CD1c-positive myeloid dendritic cell (primary cell): ENCODE measurements at regions not wholly inside any gene's neighbourhood (a gene's known extent, or its start where the extent isn't known, plus 50 kb on each side); places are given as distances from the start of the nearest gene placed in this dataset.
A peak's percentile ranks its signal among the peaks of the same experiment; 100 is the strongest.
"Not testable (repeated sequence)": the region's sequence is repeated elsewhere in the genome, so short reads cannot be mapped to it uniquely, and the experiment has no call there.

Experiments
- DNase-seq: peaks from one replicate; pipeline ENCODE4 v3.0.0-alpha.2; 2016; ENCODE audit errors: extremely low spot score

GRCh38 chr10:80859279-80859678 lies 321.6 kb downstream of the SH2D4B start:
- DNase-seq = not testable (repeated sequence)

GRCh38 chr10:80860719-80861118 lies 323.0 kb downstream of the SH2D4B start:
- no peak for DNase-seq

- DNase-seq = no peak
These were observed 324.2 kb downstream of the SH2D4B start for GRCh38 chr10:80861882-80862281.

- no peak for DNase-seq
These were observed 332.6 kb downstream of the SH2D4B start for GRCh38 chr10:80870282-80870681.

- no peak for DNase-seq
These were observed 333.4 kb downstream of the SH2D4B start for GRCh38 chr10:80871083-80871482.

GRCh38 chr10:80878330-80878729 lies 340.6 kb downstream of the SH2D4B start:
- DNase-seq = no peak

- no peak for DNase-seq
These were observed 352.4 kb downstream of the SH2D4B start for GRCh38 chr10:80890146-80890545.

GRCh38 chr10:80893256-80893655 lies 355.6 kb downstream of the SH2D4B start:
- no peak for DNase-seq

- DNase-seq = no peak
These were observed 356.6 kb downstream of the SH2D4B start for GRCh38 chr10:80894311-80894791.

- no peak for DNase-seq
These were observed 357.2 kb downstream of the SH2D4B start for GRCh38 chr10:80894797-80895467.

GRCh38 chr10:80896076-80896475 lies 358.4 kb downstream of the SH2D4B start:
- no peak for DNase-seq

GRCh38 chr10:80896959-80897358 lies 359.3 kb downstream of the SH2D4B start:
- DNase-seq = no peak

- no peak for DNase-seq
These were observed 363.0 kb downstream of the SH2D4B start for GRCh38 chr10:80900661-80901060.

- DNase-seq = no peak
These were observed 370.9 kb downstream of the SH2D4B start for GRCh38 chr10:80908611-80909010.

- no peak for DNase-seq
These were observed 371.6 kb downstream of the SH2D4B start for GRCh38 chr10:80909254-80909653.

- DNase-seq = no peak
These were observed 379.9 kb downstream of the SH2D4B start for GRCh38 chr10:80917636-80918035.

- no peak for DNase-seq
These were observed 383.3 kb downstream of the SH2D4B start for GRCh38 chr10:80921032-80921431.

- peak; percentile 48 for DNase-seq
These were observed 386.6 kb downstream of the SH2D4B start for GRCh38 chr10:80924063-80924952.

GRCh38 chr10:80927419-80928078 lies 389.8 kb downstream of the SH2D4B start:
- no peak for DNase-seq

- DNase-seq = peak; percentile 11
These were observed 401.2 kb downstream of the SH2D4B start for GRCh38 chr10:80938903-80939302.

GRCh38 chr10:80945264-80945880 lies 407.7 kb downstream of the SH2D4B start:
- peak; percentile 5 for DNase-seq

- DNase-seq = no peak
These were observed 408.4 kb downstream of the SH2D4B start for GRCh38 chr10:80946073-80946472.
